ENCODE measurements at regions not wholly inside any gene's neighbourhood (a gene's known extent, or its start where the extent isn't known, plus 50 kb on each side); places are given as distances from the start of the nearest gene placed in this dataset.
"Not testable (repeated sequence)": the region's sequence is repeated elsewhere in the genome, so short reads cannot be mapped to it uniquely, and the experiment has no call there.

GRCh38 chr2:175679231-175679630 is 322.8 kb downstream of the LNPK start:
- DNase-seq: no peak

GRCh38 chr2:175677880-175678279 is 324.2 kb downstream of the LNPK start:
- no peak for DNase-seq

- DNase-seq: no peak
Measured at GRCh38 chr2:175676813-175677212, 325.3 kb downstream of the LNPK start.

- not testable (repeated sequence) for DNase-seq
Measured at GRCh38 chr2:175668804-175669203, 333.3 kb downstream of the LNPK start.

- DNase-seq: no peak
Measured at GRCh38 chr2:175662335-175662734, 339.7 kb downstream of the LNPK start.

GRCh38 chr2:175648577-175649063 is 353.4 kb downstream of the LNPK start:
- DNase-seq: no peak

- DNase-seq: no peak
Measured at GRCh38 chr2:175647058-175647457, 355.0 kb downstream of the LNPK start.

GRCh38 chr2:175640655-175641054 is 361.4 kb downstream of the LNPK start:
- DNase-seq: no peak

GRCh38 chr2:175633227-175633626 is 368.8 kb downstream of the LNPK start:
- no peak for DNase-seq

GRCh38 chr2:175631245-175631623 is 370.8 kb downstream of the LNPK start:
- no peak for DNase-seq

GRCh38 chr2:175630280-175631244 is 371.5 kb downstream of the LNPK start:
- no peak for DNase-seq

GRCh38 chr2:175628243-175628642 is 373.8 kb downstream of the LNPK start:
- no peak for DNase-seq

GRCh38 chr2:175627405-175627804 is 374.7 kb downstream of the LNPK start:
- DNase-seq: no peak

GRCh38 chr2:175626796-175627195 is 375.3 kb downstream of the LNPK start:
- DNase-seq: no peak

GRCh38 chr2:175624785-175625184 is 377.3 kb downstream of the LNPK start:
- DNase-seq: no peak

- DNase-seq: no peak
Measured at GRCh38 chr2:175624211-175624761, 377.8 kb downstream of the LNPK start.

GRCh38 chr2:175621821-175622220 is 380.2 kb downstream of the LNPK start:
- DNase-seq: no peak

GRCh38 chr2:175620106-175620505 is 382.0 kb downstream of the LNPK start:
- no peak for DNase-seq

GRCh38 chr2:175619179-175620045 is 382.7 kb downstream of the LNPK start:
- no peak for DNase-seq

GRCh38 chr2:175612280-175612679 is 389.8 kb downstream of the LNPK start:
- no peak for DNase-seq

GRCh38 chr2:175606010-175606841 is 395.8 kb downstream of the LNPK start:
- no peak for DNase-seq

- DNase-seq: no peak
Measured at GRCh38 chr2:175605640-175606009, 396.4 kb downstream of the LNPK start.

All from NCI-H226 (cell line).